ENCODE measurements at regions not wholly inside any gene's neighbourhood (a gene's known extent, or its start where the extent isn't known, plus 50 kb on each side); places are given as distances from the start of the nearest gene placed in this dataset.

- 60 to 61% methylated on average over 21 of the region's 21 CpGs for WGBS, 2 experiments (ENCODE audit: low coverage in 1 of 2, low lambda C conversion rate in 2 of 2, missing lambda C conversion rate in 2 of 2)
- no peaks in the 10 kb centered on the region for H4K20me1 ChIP-seq (ENCODE audit: insufficient read depth)
- H3K9ac ChIP-seq = no peak overlapping the region
- no peak for DNase-seq
- no peaks in the 10 kb centered on the region for H3K79me2 ChIP-seq (ENCODE audit: insufficient read depth)
- H3F3A ChIP-seq (ENCODE audit: insufficient read depth) = no peaks in the 10 kb centered on the region
- H2AFZ ChIP-seq = no peak overlapping the region
- H3K4me3 ChIP-seq = no peak overlapping the region
- no peaks in the 10 kb centered on the region for H3K27me3 ChIP-seq (replicated peaks; ENCODE audit: insufficient read depth)
- H3K4me1 ChIP-seq (ENCODE audit: insufficient read depth) = no peaks in the 10 kb centered on the region
- no peaks in the 10 kb centered on the region for H3K9me2 ChIP-seq (ENCODE audit: insufficient read depth)
- TF ChIP-seq EZH2phosphoT487 (IDR thresholded peaks at IDR 0.05; ENCODE audit: insufficient read depth, low read depth) (no peak), EZH2 (IDR thresholded peaks at IDR 0.05; ENCODE audit: insufficient read depth, poor library complexity, severe bottlenecking) (no peak)
- H3K9me3 ChIP-seq (ENCODE audit: low read depth) = no peaks in the 10 kb centered on the region
- in situ Hi-C loops (cut with MboI) = no loop called here
- no peaks in the 10 kb centered on the region for H3K36me3 ChIP-seq (ENCODE audit: low read depth)
- H3K4me2 ChIP-seq (ENCODE audit: unreplicated experiment) = no peak overlapping the region
- H3K27ac ChIP-seq = no peak overlapping the region
Observed at GRCh38 chr22:48784701-48785503, 1042.8 kb downstream of the BRD1 start.

- Histone ChIP-seq H3K36me3 (ENCODE audit: low read depth) (no peaks in the 10 kb centered on the region), H4K20me1 (ENCODE audit: insufficient read depth) (no peaks in the 10 kb centered on the region), H3K9me2 (ENCODE audit: insufficient read depth) (no peaks in the 10 kb centered on the region), H2AFZ (no peak overlapping the region), H3K4me3 (no peak overlapping the region), H3K9ac (no peak overlapping the region), H3K4me2 (ENCODE audit: unreplicated experiment) (no peak overlapping the region), H3F3A (ENCODE audit: insufficient read depth) (no peaks in the 10 kb centered on the region), H3K27me3 (replicated peaks; ENCODE audit: insufficient read depth) (no peaks in the 10 kb centered on the region), H3K4me1 (ENCODE audit: insufficient read depth) (no peaks in the 10 kb centered on the region), H3K9me3 (ENCODE audit: low read depth) (no peaks in the 10 kb centered on the region), H3K27ac (no peak overlapping the region), H3K79me2 (ENCODE audit: insufficient read depth) (no peaks in the 10 kb centered on the region)
- TF ChIP-seq EZH2 (IDR thresholded peaks at IDR 0.05; ENCODE audit: insufficient read depth, poor library complexity, severe bottlenecking) (no peak), EZH2phosphoT487 (IDR thresholded peaks at IDR 0.05; ENCODE audit: insufficient read depth, low read depth) (no peak)
- in situ Hi-C loops (cut with MboI) = no loop called here
- WGBS, 2 experiments (ENCODE audit: low coverage in 1 of 2, low lambda C conversion rate in 2 of 2, missing lambda C conversion rate in 2 of 2) = 62 to 71% methylated on average over 15 of the region's 15 CpGs
- no peak for DNase-seq
Observed at GRCh38 chr22:48783821-48784266, 1043.8 kb downstream of the BRD1 start.

GRCh38 chr22:48782811-48783511, 1044.7 kb downstream of the BRD1 start:
- H4K20me1 ChIP-seq (ENCODE audit: insufficient read depth) = no peaks in the 10 kb centered on the region

GRCh38 chr22:48782326-48782725, 1045.3 kb downstream of the BRD1 start:
- Histone ChIP-seq H3F3A (ENCODE audit: insufficient read depth) (no peaks in the 10 kb centered on the region), H2AFZ (no peak overlapping the region), H3K4me3 (no peak overlapping the region), H3K9me2 (ENCODE audit: insufficient read depth) (no peaks in the 10 kb centered on the region), H3K9me3 (ENCODE audit: low read depth) (no peaks in the 10 kb centered on the region), H3K36me3 (ENCODE audit: low read depth) (no peaks in the 10 kb centered on the region), H3K4me2 (ENCODE audit: unreplicated experiment) (no peak overlapping the region), H3K4me1 (ENCODE audit: insufficient read depth) (no peaks in the 10 kb centered on the region), H4K20me1 (ENCODE audit: insufficient read depth) (no peaks in the 10 kb centered on the region), H3K9ac (no peak overlapping the region), H3K79me2 (ENCODE audit: insufficient read depth) (no peaks in the 10 kb centered on the region), H3K27ac (no peak overlapping the region), H3K27me3 (replicated peaks; ENCODE audit: insufficient read depth) (no peaks in the 10 kb centered on the region)
- in situ Hi-C loops (cut with MboI) = no loop called here
- no peak for TF ChIP-seq EZH2phosphoT487 (IDR thresholded peaks at IDR 0.05; ENCODE audit: insufficient read depth, low read depth)
- TF ChIP-seq EZH2 (IDR thresholded peaks at IDR 0.05; ENCODE audit: insufficient read depth, poor library complexity, severe bottlenecking) = no peak
- no peak for DNase-seq
- WGBS, 2 experiments (ENCODE audit: low coverage in 1 of 2, low lambda C conversion rate in 2 of 2, missing lambda C conversion rate in 2 of 2) = 51 to 53% methylated on average over 10 of the region's 10 CpGs

More at GRCh38 chr22:48782811-48783511, 1044.7 kb downstream of the BRD1 start:
- DNase-seq = no peak
- Histone ChIP-seq H2AFZ (no peak overlapping the region), H3K27ac (no peak overlapping the region), H3K9me3 (ENCODE audit: low read depth) (no peaks in the 10 kb centered on the region), H3K4me3 (no peak overlapping the region), H3K27me3 (replicated peaks; ENCODE audit: insufficient read depth) (no peaks in the 10 kb centered on the region), H3K9ac (no peak overlapping the region), H3K9me2 (ENCODE audit: insufficient read depth) (no peaks in the 10 kb centered on the region), H3K36me3 (ENCODE audit: low read depth) (no peaks in the 10 kb centered on the region), H3K4me1 (ENCODE audit: insufficient read depth) (no peaks in the 10 kb centered on the region), H3K79me2 (ENCODE audit: insufficient read depth) (no peaks in the 10 kb centered on the region), H3F3A (ENCODE audit: insufficient read depth) (no peaks in the 10 kb centered on the region), H3K4me2 (ENCODE audit: unreplicated experiment) (no peak overlapping the region)
- WGBS, 2 experiments (ENCODE audit: low coverage in 1 of 2, low lambda C conversion rate in 2 of 2, missing lambda C conversion rate in 2 of 2) = 23 to 26% methylated on average over 16 of the region's 16 CpGs
- in situ Hi-C loops (cut with MboI) = no loop called here
- TF ChIP-seq EZH2phosphoT487 (IDR thresholded peaks at IDR 0.05; ENCODE audit: insufficient read depth, low read depth) (no peak), EZH2 (IDR thresholded peaks at IDR 0.05; ENCODE audit: insufficient read depth, poor library complexity, severe bottlenecking) (no peak)
